ENCODE measurements at regions not wholly inside any gene's neighbourhood (a gene's known extent, or its start where the extent isn't known, plus 50 kb on each side); places are given as distances from the start of the nearest gene placed in this dataset.

DNA sequence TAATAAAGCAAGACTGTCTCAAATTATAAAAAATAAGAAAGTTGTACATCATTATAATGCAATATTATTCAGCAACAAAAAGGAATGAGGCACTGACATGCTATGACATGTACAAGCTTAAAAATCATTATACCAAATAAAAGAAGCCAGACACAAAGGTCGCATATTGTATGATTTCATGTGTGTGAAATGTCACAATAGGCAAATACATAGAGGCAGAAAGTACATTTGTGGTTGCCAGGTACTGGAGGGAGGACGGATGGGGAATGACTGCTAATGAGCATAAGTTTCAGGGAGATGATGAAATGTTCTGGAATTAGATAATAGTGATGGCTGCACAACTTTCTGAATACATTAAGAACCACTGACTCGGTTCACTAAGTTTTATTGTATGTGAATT, 73.6 kb upstream of the NBPF3 start:
- H3K36me3 ChIP-seq (ENCODE audit: insufficient read depth, low read length) = no peaks in the 10 kb centered on the region
- no peak overlapping the region for H3K4me3 ChIP-seq (ENCODE audit: low read depth in 1 of 2, low read length in 2 of 2)
- H3K27ac ChIP-seq (ENCODE audit: low read depth, low read length) = no peak overlapping the region
- H3K9me3 ChIP-seq (ENCODE audit: low read length) = no peaks in the 10 kb centered on the region
- no peaks in the 10 kb centered on the region for H3K4me1 ChIP-seq (ENCODE audit: insufficient read depth, low read length)
- no peak overlapping the region for H3K9ac ChIP-seq (ENCODE audit: low read length)
- H3K27me3 ChIP-seq (ENCODE audit: control insufficient read depth in 1 of 2, insufficient read depth in 2 of 2, low read length in 2 of 2) = no peaks in the 10 kb centered on the region

DNA sequence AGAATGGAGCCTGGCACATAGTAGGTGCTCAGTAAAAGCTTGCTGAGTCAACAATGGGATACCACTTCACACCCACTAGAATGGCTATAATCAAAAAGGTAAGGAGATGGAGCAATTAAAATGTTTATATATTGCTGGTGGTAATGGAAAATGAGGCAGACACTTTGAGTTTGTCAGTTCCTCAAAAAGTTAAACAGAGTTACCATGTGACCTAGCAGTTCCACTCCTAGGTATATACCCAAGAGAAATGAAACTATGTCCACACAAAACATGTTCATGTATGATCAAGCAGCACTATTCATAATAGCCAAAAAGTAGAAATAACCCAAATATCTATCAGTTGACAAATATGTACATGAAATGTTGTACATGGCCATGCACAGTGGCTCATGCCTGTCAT, 74.8 kb upstream of the ECE1 start:
- Histone ChIP-seq H3K27me3 (ENCODE audit: control insufficient read depth in 1 of 2, insufficient read depth in 2 of 2, low read length in 2 of 2) (no peaks in the 10 kb centered on the region), H3K36me3 (ENCODE audit: insufficient read depth, low read length) (no peaks in the 10 kb centered on the region), H3K9me3 (ENCODE audit: low read length) (no peaks in the 10 kb centered on the region), H3K4me3 (ENCODE audit: low read depth in 1 of 2, low read length in 2 of 2) (no peak overlapping the region), H3K27ac (ENCODE audit: low read depth, low read length) (no peak overlapping the region), H3K4me1 (ENCODE audit: insufficient read depth, low read length) (no peaks in the 10 kb centered on the region), H3K9ac (ENCODE audit: low read length) (no peak overlapping the region)

DNA sequence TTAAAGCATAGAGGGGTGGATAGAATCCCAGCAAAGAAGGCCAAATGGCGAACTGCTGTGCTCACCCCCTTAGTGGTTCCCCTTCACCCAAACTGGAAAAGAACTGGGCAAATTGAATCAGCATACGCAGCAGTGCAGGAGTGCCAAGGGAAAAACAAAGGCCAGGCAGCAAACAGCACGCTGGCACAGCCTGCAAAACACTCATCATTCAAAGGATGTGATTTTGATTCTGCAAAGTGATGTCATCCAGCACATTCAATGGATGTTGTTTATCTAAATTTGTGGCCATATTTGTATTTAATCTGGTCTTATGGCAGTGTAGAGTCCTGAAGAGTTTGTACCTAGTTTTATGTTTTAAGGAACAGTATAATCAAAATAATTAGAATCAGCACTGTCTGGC, 71.8 kb upstream of the ECE1 start:
- no peaks in the 10 kb centered on the region for H3K9me3 ChIP-seq (ENCODE audit: low read length)
- no peaks in the 10 kb centered on the region for H3K4me1 ChIP-seq (ENCODE audit: insufficient read depth, low read length)
- H3K9ac ChIP-seq (ENCODE audit: low read length) = no peak overlapping the region
- no peak overlapping the region for H3K4me3 ChIP-seq (ENCODE audit: low read depth in 1 of 2, low read length in 2 of 2)
- no peak overlapping the region for H3K27ac ChIP-seq (ENCODE audit: low read depth, low read length)
- no peaks in the 10 kb centered on the region for H3K36me3 ChIP-seq (ENCODE audit: insufficient read depth, low read length)
- H3K27me3 ChIP-seq (ENCODE audit: control insufficient read depth in 1 of 2, insufficient read depth in 2 of 2, low read length in 2 of 2) = no peaks in the 10 kb centered on the region

DNA sequence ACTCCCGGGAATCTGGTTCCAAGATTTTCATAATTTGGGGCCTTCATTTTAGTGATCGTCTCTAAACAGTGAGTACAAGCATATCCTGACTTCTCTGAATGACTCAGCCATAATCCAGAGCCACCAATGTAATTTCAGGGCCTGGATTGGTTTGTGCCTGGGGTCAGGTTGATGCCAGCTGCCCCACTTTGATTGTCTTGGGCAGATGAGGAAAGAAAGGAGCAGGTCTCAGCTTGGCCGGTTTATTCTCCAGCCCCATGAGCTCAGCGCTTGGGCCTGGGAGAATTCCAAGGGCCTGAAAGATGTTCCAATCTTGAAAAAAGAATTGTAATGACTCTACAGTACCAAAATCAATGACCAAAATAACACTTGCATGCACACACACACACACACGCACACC, 71.2 kb upstream of the ECE1 start:
- H3K27ac ChIP-seq (ENCODE audit: low read depth, low read length) = no peak overlapping the region
- H3K9me3 ChIP-seq (ENCODE audit: low read length) = no peaks in the 10 kb centered on the region
- no peaks in the 10 kb centered on the region for H3K4me1 ChIP-seq (ENCODE audit: insufficient read depth, low read length)
- no peak overlapping the region for H3K9ac ChIP-seq (ENCODE audit: low read length)
- no peaks in the 10 kb centered on the region for H3K27me3 ChIP-seq (ENCODE audit: control insufficient read depth in 1 of 2, insufficient read depth in 2 of 2, low read length in 2 of 2)
- no peaks in the 10 kb centered on the region for H3K36me3 ChIP-seq (ENCODE audit: insufficient read depth, low read length)
- no peak overlapping the region for H3K4me3 ChIP-seq (ENCODE audit: low read depth in 1 of 2, low read length in 2 of 2)

DNA sequence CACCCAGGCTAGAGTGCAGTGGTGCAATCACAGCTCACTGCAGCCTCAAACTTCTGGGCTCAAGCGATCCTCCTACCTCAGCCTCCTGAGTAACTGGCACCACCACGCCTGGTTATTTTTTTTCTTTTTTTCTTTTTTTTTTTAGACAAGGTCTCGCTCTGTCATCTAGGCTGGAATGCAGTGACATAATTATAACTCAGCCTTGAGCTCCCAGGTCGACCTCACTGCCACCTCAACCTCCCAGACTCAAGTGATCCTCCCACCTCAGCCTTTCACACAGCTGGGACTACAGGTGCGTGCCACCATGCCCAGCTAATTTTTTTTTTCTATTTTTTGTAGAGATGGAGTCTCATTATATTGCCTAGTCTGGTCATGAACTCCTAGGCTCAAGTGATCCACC, 66.9 kb upstream of the ECE1 start:
- no peaks in the 10 kb centered on the region for H3K4me1 ChIP-seq (ENCODE audit: insufficient read depth, low read length)
- no peak overlapping the region for H3K4me3 ChIP-seq (ENCODE audit: low read depth in 1 of 2, low read length in 2 of 2)
- no peaks in the 10 kb centered on the region for H3K36me3 ChIP-seq (ENCODE audit: insufficient read depth, low read length)
- no peak overlapping the region for H3K27ac ChIP-seq (ENCODE audit: low read depth, low read length)
- no peaks in the 10 kb centered on the region for H3K9me3 ChIP-seq (ENCODE audit: low read length)
- H3K9ac ChIP-seq (ENCODE audit: low read length) = no peak overlapping the region
- no peaks in the 10 kb centered on the region for H3K27me3 ChIP-seq (ENCODE audit: control insufficient read depth in 1 of 2, insufficient read depth in 2 of 2, low read length in 2 of 2)

DNA sequence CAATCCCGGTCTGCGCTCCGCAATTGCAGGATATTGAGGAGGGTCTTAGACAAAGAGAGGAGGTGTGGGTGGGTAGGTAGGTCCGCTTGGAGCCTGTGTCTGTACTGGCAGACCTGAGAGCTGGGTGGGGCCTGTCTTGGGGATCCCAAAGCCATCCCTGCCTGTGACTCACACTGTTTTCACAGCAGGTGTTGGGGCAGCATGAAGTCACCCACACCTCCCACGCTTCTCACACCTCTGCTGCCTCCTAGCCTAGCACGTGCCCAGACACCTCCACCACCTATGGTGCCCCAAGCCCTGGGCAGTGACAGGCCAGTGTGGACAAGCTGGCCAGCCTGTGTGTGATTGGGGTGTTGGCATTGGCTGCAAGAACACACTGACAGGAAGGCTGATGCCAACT, 65.7 kb upstream of the ECE1 start:
- H3K4me3 ChIP-seq (ENCODE audit: low read depth in 1 of 2, low read length in 2 of 2) = no peak overlapping the region
- no peaks in the 10 kb centered on the region for H3K9me3 ChIP-seq (ENCODE audit: low read length)

DNA sequence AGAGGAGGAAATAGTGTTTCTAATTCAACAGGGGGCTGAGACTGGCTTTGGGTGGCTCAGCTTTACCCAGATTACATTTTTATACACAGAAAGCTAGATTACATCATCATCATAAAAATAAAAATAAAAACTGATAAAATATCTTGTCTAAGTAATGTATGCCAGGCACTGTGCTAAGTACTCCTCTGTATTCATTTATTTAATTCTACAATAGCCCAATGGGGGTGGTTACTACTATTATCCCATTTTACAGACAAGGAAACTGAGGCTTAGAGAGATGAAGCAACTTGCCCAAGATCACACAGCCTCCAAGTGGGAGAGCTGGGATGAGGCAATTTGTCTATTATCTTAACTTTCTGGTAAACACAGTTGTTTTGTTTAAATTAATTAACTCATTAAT, 62.3 kb upstream of the ECE1 start:
- no peaks in the 10 kb centered on the region for H3K9me3 ChIP-seq (ENCODE audit: low read length)
- H3K27me3 ChIP-seq (ENCODE audit: control insufficient read depth in 1 of 2, insufficient read depth in 2 of 2, low read length in 2 of 2) = no peaks in the 10 kb centered on the region
- no peaks in the 10 kb centered on the region for H3K36me3 ChIP-seq (ENCODE audit: insufficient read depth, low read length)
- H3K27ac ChIP-seq (ENCODE audit: low read depth, low read length) = no peak overlapping the region
- no peak overlapping the region for H3K9ac ChIP-seq (ENCODE audit: low read length)
- H3K4me3 ChIP-seq (ENCODE audit: low read depth in 1 of 2, low read length in 2 of 2) = no peak overlapping the region
- H3K4me1 ChIP-seq (ENCODE audit: insufficient read depth, low read length) = no peaks in the 10 kb centered on the region

More for the DNA sequence above, 65.7 kb upstream of the ECE1 start:
- no peaks in the 10 kb centered on the region for H3K27me3 ChIP-seq (ENCODE audit: control insufficient read depth in 1 of 2, insufficient read depth in 2 of 2, low read length in 2 of 2)
- no peaks in the 10 kb centered on the region for H3K36me3 ChIP-seq (ENCODE audit: insufficient read depth, low read length)
- no peak overlapping the region for H3K27ac ChIP-seq (ENCODE audit: low read depth, low read length)
- no peaks in the 10 kb centered on the region for H3K4me1 ChIP-seq (ENCODE audit: insufficient read depth, low read length)
- no peak overlapping the region for H3K9ac ChIP-seq (ENCODE audit: low read length)

DNA sequence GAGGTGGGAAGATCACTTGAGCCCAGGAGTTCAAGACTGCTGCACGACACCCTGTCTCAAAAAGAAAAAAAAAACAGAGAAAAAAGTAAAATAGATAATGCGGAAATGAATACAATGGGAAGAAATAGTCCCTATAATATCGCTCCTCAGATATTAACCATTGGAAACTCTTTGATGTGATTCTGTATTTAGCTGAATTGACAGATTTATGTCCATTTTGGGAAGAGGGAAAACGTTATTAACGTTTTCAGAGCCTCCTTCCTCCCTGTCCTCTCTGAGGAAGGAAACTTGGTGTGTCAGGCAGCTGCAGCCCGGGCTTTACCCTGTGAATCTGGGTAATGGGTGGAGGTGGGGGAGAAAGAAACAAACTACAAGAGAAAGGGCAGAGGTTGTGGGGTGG, 61.6 kb upstream of the ECE1 start:
- H3K27ac ChIP-seq (ENCODE audit: low read depth, low read length) = no peak overlapping the region
- H3K9me3 ChIP-seq (ENCODE audit: low read length) = no peaks in the 10 kb centered on the region
- H3K4me3 ChIP-seq (ENCODE audit: low read depth in 1 of 2, low read length in 2 of 2) = no peak overlapping the region
- H3K9ac ChIP-seq (ENCODE audit: low read length) = no peak overlapping the region
- no peaks in the 10 kb centered on the region for H3K36me3 ChIP-seq (ENCODE audit: insufficient read depth, low read length)
- no peaks in the 10 kb centered on the region for H3K27me3 ChIP-seq (ENCODE audit: control insufficient read depth in 1 of 2, insufficient read depth in 2 of 2, low read length in 2 of 2)
- peaks cover 6% of the 10 kb centered on the region for H3K4me1 ChIP-seq (ENCODE audit: insufficient read depth, low read length)

DNA sequence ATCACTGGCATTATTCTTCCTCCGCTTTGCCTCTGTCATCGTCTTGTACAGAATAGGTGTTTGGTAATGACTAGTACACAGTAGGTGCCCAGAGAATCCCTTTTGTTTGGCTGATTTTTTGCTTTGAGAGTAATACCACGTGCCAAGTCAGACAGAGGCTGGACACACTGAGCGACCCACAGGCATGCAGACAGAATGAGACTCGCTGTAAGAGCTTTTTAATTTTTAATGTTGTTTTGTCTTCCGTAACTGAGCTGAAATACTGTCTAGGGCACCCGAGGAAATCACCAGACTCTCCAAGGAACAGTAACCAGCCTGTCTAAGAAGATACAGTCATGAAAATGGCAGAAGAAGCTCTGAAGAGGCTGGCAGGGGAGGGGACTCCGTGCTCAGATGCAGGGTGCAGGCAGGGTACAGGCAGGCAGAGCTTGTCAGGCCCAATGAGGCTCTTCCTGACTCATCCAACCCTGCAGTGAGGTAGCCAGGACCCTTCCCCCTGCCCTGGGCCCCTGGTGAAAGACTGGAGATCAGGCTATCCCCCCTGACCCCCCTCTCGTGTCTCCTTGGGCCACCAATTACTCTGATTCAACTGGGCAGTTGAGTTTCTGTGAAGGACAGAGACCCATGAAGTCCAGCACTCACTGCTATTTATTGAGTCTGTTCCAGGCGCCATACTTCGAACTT, 60.1 kb upstream of the ECE1 start:
- Histone ChIP-seq H3K4me1 (ENCODE audit: insufficient read depth, low read length) (peaks cover 13% of the 10 kb centered on the region), H3K27ac (ENCODE audit: low read depth, low read length) (no peak overlapping the region), H3K27me3 (ENCODE audit: control insufficient read depth in 1 of 2, insufficient read depth in 2 of 2, low read length in 2 of 2) (no peaks in the 10 kb centered on the region), H3K4me3 (ENCODE audit: low read depth in 1 of 2, low read length in 2 of 2) (no peak overlapping the region), H3K9me3 (ENCODE audit: low read length) (no peaks in the 10 kb centered on the region), H3K9ac (ENCODE audit: low read length) (no peak overlapping the region), H3K36me3 (ENCODE audit: insufficient read depth, low read length) (no peaks in the 10 kb centered on the region)

DNA sequence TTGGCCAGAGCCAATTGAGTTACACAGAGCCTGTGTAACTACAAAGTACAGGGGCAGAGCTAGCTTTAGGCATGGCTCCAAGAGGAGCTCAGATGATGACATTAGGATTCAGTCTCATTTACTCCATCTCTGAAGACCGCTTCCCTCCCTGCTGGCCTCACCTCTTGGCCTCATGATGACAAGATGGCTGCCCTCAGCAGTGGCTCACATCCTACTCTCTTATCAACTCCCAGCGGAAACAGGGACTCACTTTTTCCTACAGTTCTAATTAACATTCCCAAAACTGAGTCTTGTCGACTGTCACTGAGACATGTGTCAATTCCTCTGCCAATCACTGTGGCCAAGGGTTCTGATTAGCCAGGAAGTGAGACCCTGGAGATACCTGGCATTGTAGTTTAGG, 59.4 kb upstream of the ECE1 start:
- no peak overlapping the region for H3K27ac ChIP-seq (ENCODE audit: low read depth, low read length)
- H3K9me3 ChIP-seq (ENCODE audit: low read length) = no peaks in the 10 kb centered on the region
- no peaks in the 10 kb centered on the region for H3K27me3 ChIP-seq (ENCODE audit: control insufficient read depth in 1 of 2, insufficient read depth in 2 of 2, low read length in 2 of 2)
- peaks cover 13% of the 10 kb centered on the region for H3K4me1 ChIP-seq (ENCODE audit: insufficient read depth, low read length)
- H3K36me3 ChIP-seq (ENCODE audit: insufficient read depth, low read length) = no peaks in the 10 kb centered on the region
- no peak overlapping the region for H3K9ac ChIP-seq (ENCODE audit: low read length)
- no peak overlapping the region for H3K4me3 ChIP-seq (ENCODE audit: low read depth in 1 of 2, low read length in 2 of 2)

DNA sequence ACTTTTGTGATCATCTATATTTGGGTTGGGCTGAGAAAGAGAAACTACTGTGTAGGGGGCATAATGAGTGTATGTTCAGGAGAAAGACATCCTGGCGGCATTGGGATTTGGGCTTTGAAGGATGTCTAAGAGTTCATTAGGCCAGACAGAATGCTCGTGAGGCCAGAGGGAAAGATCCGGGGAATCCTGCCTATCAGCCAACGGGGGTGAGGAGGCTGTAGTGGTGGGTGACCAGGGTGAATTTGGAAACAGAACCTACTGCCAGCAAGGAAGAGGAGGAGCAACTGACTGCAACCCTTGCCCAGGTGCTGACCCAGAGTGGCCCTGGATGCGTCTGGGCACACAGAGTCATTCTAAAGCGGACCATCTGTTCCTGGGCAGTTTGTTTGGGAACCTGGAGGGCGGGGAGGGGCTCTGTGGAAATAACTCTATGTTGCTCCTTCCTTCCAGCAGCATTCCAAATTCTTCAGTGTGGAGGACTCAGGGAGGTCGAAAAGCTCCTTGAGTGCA, 56.9 kb upstream of the ECE1 start:
- Histone ChIP-seq H3K27me3 (ENCODE audit: control insufficient read depth in 1 of 2, insufficient read depth in 2 of 2, low read length in 2 of 2) (no peaks in the 10 kb centered on the region), H3K27ac (ENCODE audit: low read depth, low read length) (peak overlapping the region; percentile 1), H3K4me3 (ENCODE audit: low read depth in 1 of 2, low read length in 2 of 2) (no peak overlapping the region), H3K4me1 (ENCODE audit: insufficient read depth, low read length) (peaks cover 32% of the 10 kb centered on the region), H3K9ac (ENCODE audit: low read length) (no peak overlapping the region), H3K36me3 (ENCODE audit: insufficient read depth, low read length) (no peaks in the 10 kb centered on the region), H3K9me3 (ENCODE audit: low read length) (no peaks in the 10 kb centered on the region)

DNA sequence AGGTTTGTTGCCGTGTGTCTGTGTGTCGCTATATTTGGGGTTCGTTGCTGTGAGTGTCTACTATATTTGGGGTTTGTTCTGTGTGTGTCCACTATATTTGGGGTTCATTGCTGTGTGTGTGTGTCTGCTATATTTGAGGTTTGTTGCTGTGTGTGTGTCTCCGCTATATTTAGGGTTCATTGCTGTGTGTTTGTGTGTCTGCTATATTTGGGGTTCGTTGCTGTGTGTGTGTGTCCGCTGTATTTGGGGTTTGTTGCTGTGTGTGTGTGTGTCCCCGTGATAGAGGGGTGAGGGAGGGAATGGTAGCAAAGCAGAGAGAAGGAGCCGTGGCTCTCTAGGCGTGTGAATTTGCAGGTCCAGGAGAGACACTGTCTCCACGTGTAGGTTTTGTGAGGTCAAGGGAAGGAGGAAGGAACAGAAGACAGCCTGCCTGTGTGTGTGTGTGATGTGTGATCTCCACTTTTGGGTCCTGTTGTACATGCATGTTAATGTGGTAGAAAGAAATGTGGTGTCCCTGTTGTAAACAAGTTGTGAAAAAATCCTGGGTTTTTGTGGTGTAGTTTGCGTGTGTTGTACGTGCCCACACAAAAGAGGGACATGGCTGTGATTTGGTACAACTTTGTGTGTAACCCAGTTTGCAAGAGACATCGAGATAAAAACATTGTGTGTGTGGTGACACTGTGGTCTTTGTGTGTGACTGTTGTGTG, 56.3 kb upstream of the ECE1 start:
- Histone ChIP-seq H3K9me3 (ENCODE audit: low read length) (no peaks in the 10 kb centered on the region), H3K27me3 (ENCODE audit: control insufficient read depth in 1 of 2, insufficient read depth in 2 of 2, low read length in 2 of 2) (no peaks in the 10 kb centered on the region), H3K36me3 (ENCODE audit: insufficient read depth, low read length) (no peaks in the 10 kb centered on the region), H3K9ac (ENCODE audit: low read length) (peak overlapping the region; percentile 6), H3K27ac (ENCODE audit: low read depth, low read length) (peak overlapping the region; percentile 4), H3K4me3 (ENCODE audit: low read depth in 1 of 2, low read length in 2 of 2) (peak overlapping the region; percentile 9 to 78), H3K4me1 (ENCODE audit: insufficient read depth, low read length) (peaks cover 38% of the 10 kb centered on the region)

All from muscle layer of colon (tissue), 2 donors.